ENCODE measurements at regions not wholly inside any gene's neighbourhood (a gene's known extent, or its start where the extent isn't known, plus 50 kb on each side); places are given as distances from the start of the nearest gene placed in this dataset.

GRCh38 chr22:47784991-47785390 lies 1022.5 kb downstream of the TBC1D22A start:
- H3K27ac ChIP-seq (ENCODE audit: low read length): no peak overlapping the region
- WGBS (ENCODE audit: insufficient coverage): 73% methylated on average over 1 of the region's 1 CpG
- Mint-ChIP-seq H3K4me3 (no peak overlapping the region), H3K27ac (no peak overlapping the region), H3K4me1 (no peaks in the 10 kb centered on the region), H3K36me3 (no peaks in the 10 kb centered on the region), H3K9me3 (peaks cover 0 to 3% (median 0%) of the 10 kb centered on the region in 3 donors), H3K27me3 (peaks cover 18 to 31% of the 10 kb centered on the region in 2 donors)
- H3K9me3 ChIP-seq: no peaks in the 10 kb centered on the region
- ATAC-seq (replicated peaks in 1 of 4) (no peak), DNase-seq (peak in 1 of 35 experiments; percentile 7)
- H3K27me3 ChIP-seq (replicated peaks in 1 of 2; ENCODE audit: control insufficient read depth in 2 of 2, extremely low read depth in 1 of 2, insufficient read depth in 2 of 2, low read length in 1 of 2): peaks cover 2 to 22% of the 10 kb centered on the region in 2 experiments
- ChIA-PET CTCF (no interaction called here), POLR2A (no interaction called here)
- no peak overlapping the region for H3K4me3 ChIP-seq (ENCODE audit: control insufficient read depth in 1 of 2, extremely low read depth in 1 of 2, low read length in 1 of 2)
- H3K4me1 ChIP-seq (ENCODE audit: control insufficient read depth in 1 of 2, extremely low read depth in 1 of 2, insufficient read depth in 2 of 2, low read length in 2 of 2): no peaks in the 10 kb centered on the region
- H3K36me3 ChIP-seq (ENCODE audit: control insufficient read depth in 2 of 2, extremely low read depth in 1 of 2, insufficient read depth in 1 of 2, low read length in 1 of 2): no peaks in the 10 kb centered on the region

GRCh38 chr22:47784367-47784983 lies 1022.0 kb downstream of the TBC1D22A start:
- no peaks in the 10 kb centered on the region for H3K9me3 ChIP-seq

GRCh38 chr22:47783433-47784366 lies 1021.2 kb downstream of the TBC1D22A start:
- H3K4me1 Mint-ChIP-seq: no peaks in the 10 kb centered on the region
- no peak for ATAC-seq (replicated peaks in 1 of 4)
- no peaks in the 10 kb centered on the region for H3K36me3 ChIP-seq (ENCODE audit: control insufficient read depth in 2 of 2, extremely low read depth in 1 of 2, insufficient read depth in 1 of 2, low read length in 1 of 2)
- no peak overlapping the region for H3K27ac ChIP-seq (ENCODE audit: low read length)
- no peaks in the 10 kb centered on the region for H3K36me3 Mint-ChIP-seq
- H3K27me3 Mint-ChIP-seq: peaks cover 18 to 27% of the 10 kb centered on the region in 2 donors
- ChIA-PET CTCF (no interaction called here), POLR2A (no interaction called here)
- peaks cover under 1 to 22% of the 10 kb centered on the region in 2 experiments for H3K27me3 ChIP-seq (replicated peaks in 1 of 2; ENCODE audit: control insufficient read depth in 2 of 2, extremely low read depth in 1 of 2, insufficient read depth in 2 of 2, low read length in 1 of 2)
- no peak overlapping the region for H3K4me3 ChIP-seq (ENCODE audit: control insufficient read depth in 1 of 2, extremely low read depth in 1 of 2, low read length in 1 of 2)
- H3K27ac Mint-ChIP-seq: no peak overlapping the region
- no peaks in the 10 kb centered on the region for H3K9me3 ChIP-seq
- DNase-seq: no peak
- WGBS (ENCODE audit: insufficient coverage): 83% methylated on average over 10 of the region's 20 CpGs
- no peaks in the 10 kb centered on the region for H3K4me1 ChIP-seq (ENCODE audit: control insufficient read depth in 1 of 2, extremely low read depth in 1 of 2, insufficient read depth in 2 of 2, low read length in 2 of 2)
- peaks cover 0 to 3% (median 0%) of the 10 kb centered on the region in 3 donors for H3K9me3 Mint-ChIP-seq
- no peak overlapping the region for H3K4me3 Mint-ChIP-seq

More at GRCh38 chr22:47784367-47784983, 1022.0 kb downstream of the TBC1D22A start:
- 81% methylated on average over 4 of the region's 4 CpGs for WGBS (ENCODE audit: insufficient coverage)
- H3K27me3 Mint-ChIP-seq: peaks cover 18 to 31% of the 10 kb centered on the region in 2 donors
- Histone ChIP-seq H3K27ac (ENCODE audit: low read length) (no peak overlapping the region), H3K4me1 (ENCODE audit: control insufficient read depth in 1 of 2, extremely low read depth in 1 of 2, insufficient read depth in 2 of 2, low read length in 2 of 2) (no peaks in the 10 kb centered on the region), H3K4me3 (ENCODE audit: control insufficient read depth in 1 of 2, extremely low read depth in 1 of 2, low read length in 1 of 2) (no peak overlapping the region), H3K36me3 (ENCODE audit: control insufficient read depth in 2 of 2, extremely low read depth in 1 of 2, insufficient read depth in 1 of 2, low read length in 1 of 2) (no peaks in the 10 kb centered on the region), H3K27me3 (replicated peaks in 1 of 2; ENCODE audit: control insufficient read depth in 2 of 2, extremely low read depth in 1 of 2, insufficient read depth in 2 of 2, low read length in 1 of 2) (peaks cover 2 to 22% of the 10 kb centered on the region in 2 experiments)
- no peaks in the 10 kb centered on the region for H3K4me1 Mint-ChIP-seq
- no peak overlapping the region for H3K27ac Mint-ChIP-seq
- H3K4me3 Mint-ChIP-seq: no peak overlapping the region
- ChIA-PET POLR2A (no interaction called here), CTCF (no interaction called here)
- H3K36me3 Mint-ChIP-seq: no peaks in the 10 kb centered on the region
- H3K9me3 Mint-ChIP-seq: peaks cover 0 to 3% (median 0%) of the 10 kb centered on the region in 3 donors
- ATAC-seq (replicated peaks in 1 of 4) (no peak), DNase-seq (no peak)

- Histone ChIP-seq H3K4me3 (ENCODE audit: control insufficient read depth in 1 of 2, extremely low read depth in 1 of 2, low read length in 1 of 2) (no peak overlapping the region), H3K36me3 (ENCODE audit: control insufficient read depth in 2 of 2, extremely low read depth in 1 of 2, insufficient read depth in 1 of 2, low read length in 1 of 2) (no peaks in the 10 kb centered on the region), H3K27me3 (replicated peaks in 1 of 2; ENCODE audit: control insufficient read depth in 2 of 2, extremely low read depth in 1 of 2, insufficient read depth in 2 of 2, low read length in 1 of 2) (peaks cover 0 to 23% of the 10 kb centered on the region in 2 experiments), H3K4me1 (ENCODE audit: control insufficient read depth in 1 of 2, extremely low read depth in 1 of 2, insufficient read depth in 2 of 2, low read length in 2 of 2) (no peaks in the 10 kb centered on the region), H3K27ac (ENCODE audit: low read length) (no peak overlapping the region), H3K9me3 (no peaks in the 10 kb centered on the region)
- Mint-ChIP-seq H3K4me3 (no peak overlapping the region), H3K36me3 (no peaks in the 10 kb centered on the region), H3K4me1 (no peaks in the 10 kb centered on the region), H3K27me3 (peaks cover 13 to 22% of the 10 kb centered on the region in 2 donors), H3K9me3 (peaks cover 0 to 3% (median 0%) of the 10 kb centered on the region in 3 donors), H3K27ac (no peak overlapping the region)
- 73% methylated on average over 13 of the region's 15 CpGs for WGBS (ENCODE audit: insufficient coverage)
- ChIA-PET CTCF (no interaction called here), POLR2A (no interaction called here)
- ATAC-seq (replicated peaks in 1 of 4) (no peak), DNase-seq (no peak)
These were observed 1020.1 kb downstream of the TBC1D22A start for GRCh38 chr22:47782328-47783075.

GRCh38 chr22:47781427-47782111 lies 1019.1 kb downstream of the TBC1D22A start:
- no peaks in the 10 kb centered on the region for H3K9me3 ChIP-seq
- H3K27me3 ChIP-seq (replicated peaks in 1 of 2; ENCODE audit: control insufficient read depth in 2 of 2, extremely low read depth in 1 of 2, insufficient read depth in 2 of 2, low read length in 1 of 2): peaks cover 0 to 23% of the 10 kb centered on the region in 2 experiments
- H3K27ac ChIP-seq (ENCODE audit: low read length): no peak overlapping the region
- ATAC-seq (replicated peaks in 1 of 4) (no peak), DNase-seq (no peak)
- Mint-ChIP-seq H3K4me1 (no peaks in the 10 kb centered on the region), H3K9me3 (peaks cover 0 to 3% (median 0%) of the 10 kb centered on the region in 3 donors), H3K4me3 (no peak overlapping the region), H3K27ac (no peak overlapping the region), H3K27me3 (peaks cover 13 to 18% of the 10 kb centered on the region in 2 donors), H3K36me3 (no peaks in the 10 kb centered on the region)
- ChIA-PET CTCF (no interaction called here), POLR2A (no interaction called here)
- no peak overlapping the region for H3K4me3 ChIP-seq (ENCODE audit: control insufficient read depth in 1 of 2, extremely low read depth in 1 of 2, low read length in 1 of 2)
- H3K36me3 ChIP-seq (ENCODE audit: control insufficient read depth in 2 of 2, extremely low read depth in 1 of 2, insufficient read depth in 1 of 2, low read length in 1 of 2): no peaks in the 10 kb centered on the region
- no peaks in the 10 kb centered on the region for H3K4me1 ChIP-seq (ENCODE audit: control insufficient read depth in 1 of 2, extremely low read depth in 1 of 2, insufficient read depth in 2 of 2, low read length in 2 of 2)
- WGBS (ENCODE audit: insufficient coverage): 91% methylated on average over 18 of the region's 20 CpGs

GRCh38 chr22:47781024-47781423 lies 1018.6 kb downstream of the TBC1D22A start:
- no peaks in the 10 kb centered on the region for H3K4me1 Mint-ChIP-seq

More at GRCh38 chr22:47781024-47781423, 1018.6 kb downstream of the TBC1D22A start:
- H3K36me3 Mint-ChIP-seq: no peaks in the 10 kb centered on the region
- Histone ChIP-seq H3K27me3 (replicated peaks in 1 of 2; ENCODE audit: control insufficient read depth in 2 of 2, extremely low read depth in 1 of 2, insufficient read depth in 2 of 2, low read length in 1 of 2) (peaks cover 0 to 23% of the 10 kb centered on the region in 2 experiments), H3K36me3 (ENCODE audit: control insufficient read depth in 2 of 2, extremely low read depth in 1 of 2, insufficient read depth in 1 of 2, low read length in 1 of 2) (no peaks in the 10 kb centered on the region), H3K4me3 (ENCODE audit: control insufficient read depth in 1 of 2, extremely low read depth in 1 of 2, low read length in 1 of 2) (no peak overlapping the region), H3K9me3 (no peaks in the 10 kb centered on the region), H3K27ac (ENCODE audit: low read length) (no peak overlapping the region), H3K4me1 (ENCODE audit: control insufficient read depth in 1 of 2, extremely low read depth in 1 of 2, insufficient read depth in 2 of 2, low read length in 2 of 2) (no peaks in the 10 kb centered on the region)
- H3K9me3 Mint-ChIP-seq: peaks cover 0 to 3% (median 0%) of the 10 kb centered on the region in 3 donors
- POLR2A ChIA-PET: no interaction called here
- no peak for ATAC-seq (replicated peaks in 1 of 4)
- no peak overlapping the region for H3K4me3 Mint-ChIP-seq
- DNase-seq: no peak
- H3K27me3 Mint-ChIP-seq: peaks cover 8 to 13% of the 10 kb centered on the region in 2 donors
- CTCF ChIA-PET: no interaction called here
- H3K27ac Mint-ChIP-seq: no peak overlapping the region
- WGBS (ENCODE audit: insufficient coverage): 85% methylated on average over 9 of the region's 12 CpGs

All from T-cell (primary cell).